ENCODE measurements at regions not wholly inside any gene's neighbourhood (a gene's known extent, or its start where the extent isn't known, plus 50 kb on each side); places are given as distances from the start of the nearest gene placed in this dataset.
"Not testable (repeated sequence)": the region's sequence is repeated elsewhere in the genome, so short reads cannot be mapped to it uniquely, and the experiment has no call there.

- H3K4me3 ChIP-seq (ENCODE audit: low read depth, low read length) = no peak overlapping the region
Observed at GRCh38 chr3:104066658-104067057, 1300.1 kb upstream of the ALCAM start.

GRCh38 chr3:104069114-104069513 lies 1297.6 kb upstream of the ALCAM start:
- H3K4me3 ChIP-seq (ENCODE audit: low read depth, low read length) = no peak overlapping the region

- no peak overlapping the region for H3K4me3 ChIP-seq (ENCODE audit: low read depth, low read length)
Observed at GRCh38 chr3:104070906-104071305, 1295.8 kb upstream of the ALCAM start.

- H3K4me3 ChIP-seq (ENCODE audit: low read depth, low read length) = no peak overlapping the region
Observed at GRCh38 chr3:104080088-104080626, 1286.6 kb upstream of the ALCAM start.

GRCh38 chr3:104088738-104089137 lies 1278.0 kb upstream of the ALCAM start:
- H3K4me3 ChIP-seq (ENCODE audit: low read depth, low read length) = no peak overlapping the region

- H3K4me3 ChIP-seq (ENCODE audit: low read depth, low read length) = not testable (repeated sequence)
Observed at GRCh38 chr3:104089987-104090386, 1276.7 kb upstream of the ALCAM start.

- H3K4me3 ChIP-seq (ENCODE audit: low read depth, low read length) = no peak overlapping the region
Observed at GRCh38 chr3:104101736-104102135, 1265.0 kb upstream of the ALCAM start.

- no peak overlapping the region for H3K4me3 ChIP-seq (ENCODE audit: low read depth, low read length)
Observed at GRCh38 chr3:104102386-104102785, 1264.3 kb upstream of the ALCAM start.

GRCh38 chr3:104106276-104106675 lies 1260.4 kb upstream of the ALCAM start:
- no peak overlapping the region for H3K4me3 ChIP-seq (ENCODE audit: low read depth, low read length)

GRCh38 chr3:104108522-104108921 lies 1258.2 kb upstream of the ALCAM start:
- H3K4me3 ChIP-seq (ENCODE audit: low read depth, low read length) = no peak overlapping the region

- no peak overlapping the region for H3K4me3 ChIP-seq (ENCODE audit: low read depth, low read length)
Observed at GRCh38 chr3:104126463-104126862, 1240.2 kb upstream of the ALCAM start.

- H3K4me3 ChIP-seq (ENCODE audit: low read depth, low read length) = no peak overlapping the region
Observed at GRCh38 chr3:104126864-104127553, 1239.7 kb upstream of the ALCAM start.

GRCh38 chr3:104127830-104128229 lies 1238.9 kb upstream of the ALCAM start:
- H3K4me3 ChIP-seq (ENCODE audit: low read depth, low read length) = no peak overlapping the region

- H3K4me3 ChIP-seq (ENCODE audit: low read depth, low read length) = no peak overlapping the region
Observed at GRCh38 chr3:104132566-104133403, 1233.9 kb upstream of the ALCAM start.

GRCh38 chr3:104133630-104134029 lies 1233.1 kb upstream of the ALCAM start:
- H3K4me3 ChIP-seq (ENCODE audit: low read depth, low read length) = no peak overlapping the region

- no peak overlapping the region for H3K4me3 ChIP-seq (ENCODE audit: low read depth, low read length)
Observed at GRCh38 chr3:104137116-104137515, 1229.6 kb upstream of the ALCAM start.

- no peak overlapping the region for H3K4me3 ChIP-seq (ENCODE audit: low read depth, low read length)
Observed at GRCh38 chr3:104145164-104145563, 1221.5 kb upstream of the ALCAM start.

GRCh38 chr3:104149154-104149553 lies 1217.6 kb upstream of the ALCAM start:
- H3K4me3 ChIP-seq (ENCODE audit: low read depth, low read length) = no peak overlapping the region

GRCh38 chr3:104150724-104151123 lies 1216.0 kb upstream of the ALCAM start:
- no peak overlapping the region for H3K4me3 ChIP-seq (ENCODE audit: low read depth, low read length)

GRCh38 chr3:104154896-104155295 lies 1211.8 kb upstream of the ALCAM start:
- H3K4me3 ChIP-seq (ENCODE audit: low read depth, low read length) = no peak overlapping the region

GRCh38 chr3:104165866-104166265 lies 1200.8 kb upstream of the ALCAM start:
- H3K4me3 ChIP-seq (ENCODE audit: low read depth, low read length) = no peak overlapping the region

- no peak overlapping the region for H3K4me3 ChIP-seq (ENCODE audit: low read depth, low read length)
Observed at GRCh38 chr3:104168386-104168785, 1198.3 kb upstream of the ALCAM start.
